ENCODE measurements at regions not wholly inside any gene's neighbourhood (a gene's known extent, or its start where the extent isn't known, plus 50 kb on each side); places are given as distances from the start of the nearest gene placed in this dataset.

DNA sequence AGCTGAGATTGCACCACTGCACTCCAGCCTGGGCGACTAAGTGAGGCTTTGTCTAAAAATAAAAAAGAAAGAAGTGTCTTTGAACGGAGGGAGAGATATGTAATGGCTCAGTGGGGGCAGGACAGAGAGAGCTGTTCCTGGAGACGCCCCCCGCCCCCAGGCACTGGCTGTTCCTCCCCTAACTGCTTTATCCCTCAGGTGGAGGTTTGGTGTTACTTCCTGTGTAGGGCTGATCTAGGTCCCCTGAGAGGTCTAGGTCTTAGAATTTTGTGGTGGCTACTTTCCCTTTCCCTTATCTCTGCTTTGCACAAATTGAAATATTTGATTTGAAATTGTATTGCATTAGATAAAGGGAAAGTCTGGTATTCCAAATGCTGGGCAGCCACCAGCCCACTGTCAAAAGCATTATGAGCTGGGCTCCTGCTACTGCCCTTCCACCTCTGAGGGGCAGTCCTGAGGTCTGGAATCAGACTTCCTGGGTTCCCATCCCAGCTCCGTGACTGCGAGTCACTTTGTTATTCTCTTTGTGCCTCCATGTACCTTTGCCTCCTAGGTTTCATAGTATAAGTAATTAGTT, 134.8 kb upstream of the KIF26B start:
- ChIA-PET POLR2A (ENCODE audit: low non-redundant PET) (no interaction called here), CTCF (interaction anchor here (2.3 kb wide), 1 partner anchor 22 kb away, joined by 8 read pairs; no protein-coding TSS in a partner anchor)
- TF ChIP-seq, protein P1, sequence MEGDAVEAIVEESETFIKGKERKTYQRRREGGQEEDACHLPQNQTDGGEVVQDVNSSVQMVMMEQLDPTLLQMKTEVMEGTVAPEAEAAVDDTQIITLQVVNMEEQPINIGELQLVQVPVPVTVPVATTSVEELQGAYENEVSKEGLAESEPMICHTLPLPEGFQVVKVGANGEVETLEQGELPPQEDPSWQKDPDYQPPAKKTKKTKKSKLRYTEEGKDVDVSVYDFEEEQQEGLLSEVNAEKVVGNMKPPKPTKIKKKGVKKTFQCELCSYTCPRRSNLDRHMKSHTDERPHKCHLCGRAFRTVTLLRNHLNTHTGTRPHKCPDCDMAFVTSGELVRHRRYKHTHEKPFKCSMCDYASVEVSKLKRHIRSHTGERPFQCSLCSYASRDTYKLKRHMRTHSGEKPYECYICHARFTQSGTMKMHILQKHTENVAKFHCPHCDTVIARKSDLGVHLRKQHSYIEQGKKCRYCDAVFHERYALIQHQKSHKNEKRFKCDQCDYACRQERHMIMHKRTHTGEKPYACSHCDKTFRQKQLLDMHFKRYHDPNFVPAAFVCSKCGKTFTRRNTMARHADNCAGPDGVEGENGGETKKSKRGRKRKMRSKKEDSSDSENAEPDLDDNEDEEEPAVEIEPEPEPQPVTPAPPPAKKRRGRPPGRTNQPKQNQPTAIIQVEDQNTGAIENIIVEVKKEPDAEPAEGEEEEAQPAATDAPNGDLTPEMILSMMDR (conservative IDR thresholded peaks at IDR 0.05; ENCODE audit: low read depth): no peak
- no peak for DNase-seq (ENCODE audit: low spot score)
- no peak overlapping the region for H3K27ac ChIP-seq

- ChIA-PET POLR2A (ENCODE audit: low non-redundant PET) (no interaction called here), CTCF (no interaction called here)
- no peak for DNase-seq (ENCODE audit: low spot score)
- TF ChIP-seq, protein P1 (conservative IDR thresholded peaks at IDR 0.05; ENCODE audit: low read depth): no peak
- no peak overlapping the region for H3K27ac ChIP-seq
Observed at GRCh38 chr1:245016700-245017099, 138.1 kb upstream of the KIF26B start.

- POLR2A ChIA-PET (ENCODE audit: low non-redundant PET): no interaction called here
Observed at GRCh38 chr1:245015031-245015430, 139.8 kb upstream of the KIF26B start.

GRCh38 chr1:245014247-245015029, 140.3 kb upstream of the KIF26B start:
- DNase-seq (ENCODE audit: low spot score): no peak
- TF ChIP-seq, protein P1 (conservative IDR thresholded peaks at IDR 0.05; ENCODE audit: low read depth): no peak
- H3K27ac ChIP-seq: no peak overlapping the region
- ChIA-PET POLR2A (ENCODE audit: low non-redundant PET) (no interaction called here), CTCF (interaction anchor here (0.6 to 0.7 kb wide), 3 partner anchors 10 to 1421 kb away, joined by 4 to 7 read pairs (median 4); no protein-coding TSS in a partner anchor)

More at GRCh38 chr1:245015031-245015430, 139.8 kb upstream of the KIF26B start:
- TF ChIP-seq, protein P1 (conservative IDR thresholded peaks at IDR 0.05; ENCODE audit: low read depth): no peak
- no peak for DNase-seq (ENCODE audit: low spot score)
- no peak overlapping the region for H3K27ac ChIP-seq
- CTCF ChIA-PET: interaction anchor here (0.7 kb wide), 1 partner anchor 1422 kb away, joined by 4 read pairs; no protein-coding TSS in a partner anchor

GRCh38 chr1:245010018-245010614, 144.7 kb upstream of the KIF26B start:
- no peak overlapping the region for H3K27ac ChIP-seq
- no peak for DNase-seq (ENCODE audit: low spot score)
- TF ChIP-seq, protein P1 (conservative IDR thresholded peaks at IDR 0.05; ENCODE audit: low read depth): no peak
- ChIA-PET POLR2A (ENCODE audit: low non-redundant PET) (no interaction called here), CTCF (interaction anchor here (0.6 to 0.7 kb wide), 2 partner anchors 16 to 1623 kb away, joined by 3 to 4 read pairs; no protein-coding TSS in a partner anchor)

GRCh38 chr1:245008761-245009160, 144.4 kb upstream of the HNRNPU start:
- TF ChIP-seq, protein P1 (conservative IDR thresholded peaks at IDR 0.05; ENCODE audit: low read depth): no peak
- no peak overlapping the region for H3K27ac ChIP-seq
- CTCF ChIA-PET: interaction anchor here (0.6 kb wide), 1 partner anchor 748 kb away, joined by 4 read pairs; no protein-coding TSS in a partner anchor
- POLR2A ChIA-PET (ENCODE audit: low non-redundant PET): no interaction called here
- no peak for DNase-seq (ENCODE audit: low spot score)

All from RWPE1 (cell line).